Type B pancreatic cell (in vitro differentiated cells): ENCODE measurements at regions not wholly inside any gene's neighbourhood (a gene's known extent, or its start where the extent isn't known, plus 50 kb on each side); places are given as distances from the start of the nearest gene placed in this dataset.

Source experiments
- DNase-seq: peaks from one replicate; pipeline ENCODE4 v3.0.0; 2021; ENCODE audit warnings: mixed read lengths; ENCODE audit not compliant: unreplicated experiment; ENCODE audit errors: extremely low spot score
- H3K27ac Mint-ChIP-seq: 2 replicates; pipeline ENCODE4 v1.8.0; 2021; ENCODE audit warnings: mild to moderate bottlenecking, mixed read lengths
- H3K27me3 Mint-ChIP-seq: 2 replicates; pipeline ENCODE4 v1.8.0; 2021; ENCODE audit warnings: mixed read lengths
- H3K36me3 Mint-ChIP-seq: 2 replicates; pipeline ENCODE4 v1.8.0; 2021; ENCODE audit warnings: mixed read lengths
- H3K4me1 Mint-ChIP-seq: one replicate; pipeline ENCODE4 v1.8.0; 2021; ENCODE audit warnings: mixed read lengths; ENCODE audit not compliant: unreplicated experiment
- H3K4me3 Mint-ChIP-seq: 2 replicates; pipeline ENCODE4 v1.8.0; 2021; ENCODE audit warnings: mild to moderate bottlenecking, mixed read lengths
- H3K9me3 Mint-ChIP-seq: 2 replicates; pipeline ENCODE4 v1.8.0; 2021; ENCODE audit warnings: mixed read lengths
- TF ChIP-seq, protein P1 (sequence below): fragments of 200-600 bp; sonication (generic); conservative IDR thresholded peaks from 2 replicates; pipeline ENCODE4 v1.5.0; 2021; ENCODE audit warnings: antibody characterized with exemption, mild to moderate bottlenecking

DNA sequence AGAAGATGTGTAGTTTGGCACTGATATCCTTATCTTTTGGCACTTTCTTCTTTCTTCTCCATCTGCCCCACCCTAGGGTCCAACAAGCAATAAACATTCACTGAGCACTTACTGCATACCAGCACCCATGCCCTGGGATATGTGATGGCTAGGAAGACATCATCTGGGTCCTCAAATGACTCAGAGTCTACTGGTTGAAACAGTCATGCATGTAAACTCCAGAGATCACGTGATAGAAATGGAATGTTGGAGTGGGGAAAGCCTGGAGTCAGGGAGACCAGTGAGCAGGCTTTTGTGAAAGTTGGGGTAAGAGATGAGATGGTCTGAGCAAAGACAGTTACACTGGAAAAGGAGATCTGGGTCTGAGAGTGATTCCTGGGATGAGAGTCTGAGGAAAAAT is 724.9 kb upstream of the TENM4 start:
- Mint-ChIP-seq H3K9me3 (peaks cover 10% of the 10 kb centered on the region), H3K4me1 (peaks cover 4% of the 10 kb centered on the region), H3K27me3 (peaks cover 34% of the 10 kb centered on the region), H3K36me3 (no peaks in the 10 kb centered on the region), H3K27ac (no peak overlapping the region), H3K4me3 (no peak overlapping the region)
- no peak for DNase-seq
- TF ChIP-seq, protein P1, sequence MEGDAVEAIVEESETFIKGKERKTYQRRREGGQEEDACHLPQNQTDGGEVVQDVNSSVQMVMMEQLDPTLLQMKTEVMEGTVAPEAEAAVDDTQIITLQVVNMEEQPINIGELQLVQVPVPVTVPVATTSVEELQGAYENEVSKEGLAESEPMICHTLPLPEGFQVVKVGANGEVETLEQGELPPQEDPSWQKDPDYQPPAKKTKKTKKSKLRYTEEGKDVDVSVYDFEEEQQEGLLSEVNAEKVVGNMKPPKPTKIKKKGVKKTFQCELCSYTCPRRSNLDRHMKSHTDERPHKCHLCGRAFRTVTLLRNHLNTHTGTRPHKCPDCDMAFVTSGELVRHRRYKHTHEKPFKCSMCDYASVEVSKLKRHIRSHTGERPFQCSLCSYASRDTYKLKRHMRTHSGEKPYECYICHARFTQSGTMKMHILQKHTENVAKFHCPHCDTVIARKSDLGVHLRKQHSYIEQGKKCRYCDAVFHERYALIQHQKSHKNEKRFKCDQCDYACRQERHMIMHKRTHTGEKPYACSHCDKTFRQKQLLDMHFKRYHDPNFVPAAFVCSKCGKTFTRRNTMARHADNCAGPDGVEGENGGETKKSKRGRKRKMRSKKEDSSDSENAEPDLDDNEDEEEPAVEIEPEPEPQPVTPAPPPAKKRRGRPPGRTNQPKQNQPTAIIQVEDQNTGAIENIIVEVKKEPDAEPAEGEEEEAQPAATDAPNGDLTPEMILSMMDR, result no peak

DNA sequence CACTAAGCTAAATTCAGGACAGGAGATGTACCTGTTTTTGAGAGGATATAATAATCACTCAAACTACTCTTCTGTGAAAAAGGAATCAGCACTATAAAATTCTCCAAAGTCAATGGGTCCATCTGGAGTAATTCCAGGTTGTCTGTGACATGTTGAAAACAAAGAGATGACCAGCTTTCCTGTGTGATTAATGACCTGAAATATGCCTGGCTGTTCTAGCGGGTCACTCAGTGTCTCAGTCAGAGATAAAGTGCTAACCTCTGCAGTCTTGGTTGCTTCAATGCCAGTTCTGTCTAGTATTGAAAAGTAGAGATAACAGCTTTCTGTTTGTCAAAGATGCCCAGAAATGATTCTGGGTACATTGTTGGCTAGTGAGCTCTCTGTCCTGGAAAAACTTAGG is 722.6 kb upstream of the TENM4 start:
- H3K27ac Mint-ChIP-seq, result peak overlapping the region; percentile 85

DNA sequence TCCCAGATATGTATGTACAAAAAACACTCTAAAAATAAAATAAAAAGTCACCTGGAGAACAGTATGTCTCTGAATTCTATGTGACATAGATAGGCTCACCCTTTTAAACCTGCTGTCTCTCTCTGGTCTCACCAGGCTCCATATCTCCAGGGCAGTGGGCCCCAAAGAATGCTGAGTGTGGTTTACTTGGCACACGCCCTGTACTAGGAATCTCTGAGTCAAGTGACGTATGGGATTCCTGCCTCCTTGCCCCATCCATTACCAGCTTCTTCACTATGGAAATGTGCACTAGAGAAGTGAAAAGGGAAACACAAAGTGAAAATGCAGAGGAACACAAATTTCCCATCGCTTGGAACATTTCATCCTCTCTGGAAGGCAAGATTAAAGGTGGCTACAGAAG is 722.2 kb upstream of the TENM4 start:
- no peak for DNase-seq
- TF ChIP-seq, protein P1, result no peak
- no peaks in the 10 kb centered on the region for H3K9me3 Mint-ChIP-seq
- peak overlapping the region; percentile 85 for H3K27ac Mint-ChIP-seq
- peak overlapping the region; percentile 13 for H3K4me3 Mint-ChIP-seq
- peaks cover 25% of the 10 kb centered on the region for H3K27me3 Mint-ChIP-seq
- peaks cover 4% of the 10 kb centered on the region for H3K4me1 Mint-ChIP-seq
- no peaks in the 10 kb centered on the region for H3K36me3 Mint-ChIP-seq

More for the DNA sequence above, 722.6 kb upstream of the TENM4 start:
- Mint-ChIP-seq H3K4me3 (no peak overlapping the region), H3K4me1 (peaks cover 4% of the 10 kb centered on the region), H3K9me3 (no peaks in the 10 kb centered on the region), H3K36me3 (no peaks in the 10 kb centered on the region), H3K27me3 (peaks cover 25% of the 10 kb centered on the region)
- DNase-seq, result no peak
- TF ChIP-seq, protein P1, result no peak

DNA sequence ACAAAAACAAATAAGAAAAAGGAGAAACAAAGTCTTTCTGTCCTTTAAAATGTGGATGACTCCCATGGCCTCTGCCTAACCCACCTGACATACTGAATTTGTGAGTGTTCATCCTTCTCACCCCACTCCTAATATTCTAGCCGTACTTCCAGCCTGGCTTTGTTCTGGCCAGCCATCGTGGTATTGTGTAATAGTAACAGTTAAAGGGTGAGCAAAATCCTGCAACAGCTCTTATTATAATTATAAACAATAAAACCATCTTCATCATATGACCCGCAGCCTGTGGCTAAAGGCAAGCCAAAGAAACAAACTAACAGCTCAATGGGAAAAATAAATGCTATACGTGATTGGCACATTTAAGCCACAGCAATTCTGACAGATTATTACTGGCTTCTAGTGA is 721.6 kb upstream of the TENM4 start:
- H3K36me3 Mint-ChIP-seq, result no peaks in the 10 kb centered on the region
- TF ChIP-seq, protein P1, result no peak
- peaks cover 20% of the 10 kb centered on the region for H3K27me3 Mint-ChIP-seq
- H3K4me3 Mint-ChIP-seq, result no peak overlapping the region
- DNase-seq, result no peak
- peaks cover 4% of the 10 kb centered on the region for H3K4me1 Mint-ChIP-seq
- peak overlapping the region; percentile 85 for H3K27ac Mint-ChIP-seq
- no peaks in the 10 kb centered on the region for H3K9me3 Mint-ChIP-seq

DNA sequence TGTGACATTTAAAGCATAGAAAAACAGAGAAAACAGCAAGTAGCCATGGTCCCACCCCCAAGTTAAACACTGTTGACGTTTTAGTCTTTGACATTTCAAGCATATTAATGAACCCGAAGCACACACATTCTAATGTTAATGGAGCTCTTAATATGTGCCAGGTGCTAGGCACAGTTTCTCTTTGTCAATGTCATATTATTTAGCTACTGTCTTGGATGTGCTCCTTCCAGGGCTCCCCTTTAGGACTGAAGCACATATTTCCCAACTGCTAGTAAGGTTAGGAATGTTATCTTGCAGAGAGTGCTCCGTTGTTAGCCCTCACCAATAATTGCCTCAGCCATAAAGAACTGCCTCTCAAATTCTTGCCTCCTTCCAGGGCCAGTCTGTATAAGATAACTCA is 716.6 kb upstream of the TENM4 start:
- DNase-seq, result no peak
- peaks cover 3% of the 10 kb centered on the region for H3K27me3 Mint-ChIP-seq
- no peak overlapping the region for H3K4me3 Mint-ChIP-seq
- H3K4me1 Mint-ChIP-seq, result no peaks in the 10 kb centered on the region
- H3K9me3 Mint-ChIP-seq, result no peaks in the 10 kb centered on the region
- no peak overlapping the region for H3K27ac Mint-ChIP-seq
- TF ChIP-seq, protein P1, result no peak
- no peaks in the 10 kb centered on the region for H3K36me3 Mint-ChIP-seq

DNA sequence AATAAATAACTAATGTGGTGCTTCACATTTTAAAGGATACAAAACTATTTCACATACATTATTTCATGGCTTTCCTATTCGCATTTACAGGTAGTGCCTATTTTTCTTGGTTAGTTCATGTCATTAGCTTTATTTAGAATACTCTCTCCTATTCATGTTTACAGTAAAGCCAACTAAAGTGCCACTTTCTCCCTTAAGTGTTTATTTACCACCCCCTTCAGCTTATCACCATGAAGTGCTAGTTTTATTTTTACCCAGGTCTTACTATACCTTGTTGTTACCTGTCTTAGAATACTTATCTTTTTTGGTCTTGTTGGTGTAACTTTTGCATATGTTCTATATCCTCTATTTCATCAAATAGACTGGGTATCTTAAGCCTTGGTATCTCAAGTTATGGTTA is 715.2 kb upstream of the TENM4 start:
- Mint-ChIP-seq H3K4me1 (no peaks in the 10 kb centered on the region), H3K27ac (no peak overlapping the region), H3K27me3 (peaks cover 5% of the 10 kb centered on the region), H3K9me3 (no peaks in the 10 kb centered on the region), H3K4me3 (no peak overlapping the region), H3K36me3 (no peaks in the 10 kb centered on the region)
- DNase-seq, result no peak
- TF ChIP-seq, protein P1, result no peak
